ENCODE measurements at regions not wholly inside any gene's neighbourhood (a gene's known extent, or its start where the extent isn't known, plus 50 kb on each side); places are given as distances from the start of the nearest gene placed in this dataset.

DNA sequence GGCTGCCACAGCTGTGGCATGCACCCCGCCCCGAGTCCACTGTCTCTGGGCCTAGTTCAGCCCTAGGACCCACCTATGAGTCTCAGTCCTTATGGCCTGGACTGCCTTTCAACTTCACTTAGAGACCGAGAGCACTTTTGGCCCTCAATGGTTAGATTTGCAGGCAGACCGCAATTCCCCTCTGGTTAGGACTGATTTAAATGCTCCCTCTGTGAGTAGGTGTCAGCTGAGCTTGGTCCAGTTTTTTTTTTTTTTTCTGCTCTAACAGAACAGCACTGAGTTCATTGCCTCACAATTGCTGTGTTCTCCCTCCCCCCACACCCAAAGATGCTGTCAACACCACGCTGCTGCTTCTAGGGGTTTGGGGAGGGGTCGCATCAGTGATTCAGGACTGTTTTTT lies 143.2 kb downstream of the BMP15 start:
- TF ChIP-seq, protein P1, sequence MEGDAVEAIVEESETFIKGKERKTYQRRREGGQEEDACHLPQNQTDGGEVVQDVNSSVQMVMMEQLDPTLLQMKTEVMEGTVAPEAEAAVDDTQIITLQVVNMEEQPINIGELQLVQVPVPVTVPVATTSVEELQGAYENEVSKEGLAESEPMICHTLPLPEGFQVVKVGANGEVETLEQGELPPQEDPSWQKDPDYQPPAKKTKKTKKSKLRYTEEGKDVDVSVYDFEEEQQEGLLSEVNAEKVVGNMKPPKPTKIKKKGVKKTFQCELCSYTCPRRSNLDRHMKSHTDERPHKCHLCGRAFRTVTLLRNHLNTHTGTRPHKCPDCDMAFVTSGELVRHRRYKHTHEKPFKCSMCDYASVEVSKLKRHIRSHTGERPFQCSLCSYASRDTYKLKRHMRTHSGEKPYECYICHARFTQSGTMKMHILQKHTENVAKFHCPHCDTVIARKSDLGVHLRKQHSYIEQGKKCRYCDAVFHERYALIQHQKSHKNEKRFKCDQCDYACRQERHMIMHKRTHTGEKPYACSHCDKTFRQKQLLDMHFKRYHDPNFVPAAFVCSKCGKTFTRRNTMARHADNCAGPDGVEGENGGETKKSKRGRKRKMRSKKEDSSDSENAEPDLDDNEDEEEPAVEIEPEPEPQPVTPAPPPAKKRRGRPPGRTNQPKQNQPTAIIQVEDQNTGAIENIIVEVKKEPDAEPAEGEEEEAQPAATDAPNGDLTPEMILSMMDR (IDR thresholded peaks at IDR 0.05): no peak
- TF ChIP-seq POLR2A (IDR thresholded peaks at IDR 0.05): no peak

Measured in thyroid gland (tissue), 4 donors.